GM10248 (cell line): ENCODE measurements at regions not wholly inside any gene's neighbourhood (a gene's known extent, or its start where the extent isn't known, plus 50 kb on each side); places are given as distances from the start of the nearest gene placed in this dataset.

ENCODE experiments used
- CTCF ChIA-PET: fragments of 300-600 bp; sonication (Branson Sonifier 250); formaldehyde crosslinking; extraction: SDS; loops from one replicate; lab custom pipeline; 2021; ENCODE audit warnings: antibody characterized with exemption; lab: Yijun Ruan, JAX
- POLR2A ChIA-PET: fragments of 350-650 bp; sonication (Branson Sonifier 250); formaldehyde crosslinking; extraction: SDS; loops from one replicate; lab custom pipeline; 2020; ENCODE audit warnings: antibody characterized with exemption; lab: Yijun Ruan, JAX
- DNase-seq: peaks from one replicate; pipeline ENCODE4 v3.0.0; 2012; ENCODE audit errors: extremely low spot score
- TF ChIP-seq, protein P1 (sequence below): IDR thresholded peaks from 2 replicates; pipeline ENCODE4 v1.5.1; 2012; ENCODE audit warnings: mild to moderate bottlenecking, low read depth; ENCODE audit errors: extremely low read depth, missing control alignments, control extremely low read depth

DNA sequence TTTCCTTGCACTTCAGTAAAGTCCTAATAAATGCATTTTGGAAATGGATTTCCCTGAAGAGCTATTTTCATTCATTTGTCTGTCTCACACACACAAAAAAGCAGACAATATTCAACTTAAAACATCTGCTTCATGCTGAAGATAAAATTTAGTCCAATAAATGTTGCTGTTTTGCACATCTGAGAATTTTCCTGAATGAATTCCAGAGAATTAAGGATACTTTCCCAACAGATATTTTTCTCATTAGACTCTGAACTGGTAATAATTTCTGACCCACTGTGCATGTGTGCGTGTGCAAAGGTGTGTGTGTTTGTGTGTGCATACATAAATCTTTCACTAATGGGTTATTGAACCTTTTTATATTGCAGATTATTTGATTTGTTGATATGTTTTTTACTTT is 390.2 kb upstream of the TMEFF2 start:
- ChIA-PET POLR2A (no interaction called here), CTCF (no interaction called here)
- TF ChIP-seq, protein P1, sequence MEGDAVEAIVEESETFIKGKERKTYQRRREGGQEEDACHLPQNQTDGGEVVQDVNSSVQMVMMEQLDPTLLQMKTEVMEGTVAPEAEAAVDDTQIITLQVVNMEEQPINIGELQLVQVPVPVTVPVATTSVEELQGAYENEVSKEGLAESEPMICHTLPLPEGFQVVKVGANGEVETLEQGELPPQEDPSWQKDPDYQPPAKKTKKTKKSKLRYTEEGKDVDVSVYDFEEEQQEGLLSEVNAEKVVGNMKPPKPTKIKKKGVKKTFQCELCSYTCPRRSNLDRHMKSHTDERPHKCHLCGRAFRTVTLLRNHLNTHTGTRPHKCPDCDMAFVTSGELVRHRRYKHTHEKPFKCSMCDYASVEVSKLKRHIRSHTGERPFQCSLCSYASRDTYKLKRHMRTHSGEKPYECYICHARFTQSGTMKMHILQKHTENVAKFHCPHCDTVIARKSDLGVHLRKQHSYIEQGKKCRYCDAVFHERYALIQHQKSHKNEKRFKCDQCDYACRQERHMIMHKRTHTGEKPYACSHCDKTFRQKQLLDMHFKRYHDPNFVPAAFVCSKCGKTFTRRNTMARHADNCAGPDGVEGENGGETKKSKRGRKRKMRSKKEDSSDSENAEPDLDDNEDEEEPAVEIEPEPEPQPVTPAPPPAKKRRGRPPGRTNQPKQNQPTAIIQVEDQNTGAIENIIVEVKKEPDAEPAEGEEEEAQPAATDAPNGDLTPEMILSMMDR: no peak
- no peak for DNase-seq

DNA sequence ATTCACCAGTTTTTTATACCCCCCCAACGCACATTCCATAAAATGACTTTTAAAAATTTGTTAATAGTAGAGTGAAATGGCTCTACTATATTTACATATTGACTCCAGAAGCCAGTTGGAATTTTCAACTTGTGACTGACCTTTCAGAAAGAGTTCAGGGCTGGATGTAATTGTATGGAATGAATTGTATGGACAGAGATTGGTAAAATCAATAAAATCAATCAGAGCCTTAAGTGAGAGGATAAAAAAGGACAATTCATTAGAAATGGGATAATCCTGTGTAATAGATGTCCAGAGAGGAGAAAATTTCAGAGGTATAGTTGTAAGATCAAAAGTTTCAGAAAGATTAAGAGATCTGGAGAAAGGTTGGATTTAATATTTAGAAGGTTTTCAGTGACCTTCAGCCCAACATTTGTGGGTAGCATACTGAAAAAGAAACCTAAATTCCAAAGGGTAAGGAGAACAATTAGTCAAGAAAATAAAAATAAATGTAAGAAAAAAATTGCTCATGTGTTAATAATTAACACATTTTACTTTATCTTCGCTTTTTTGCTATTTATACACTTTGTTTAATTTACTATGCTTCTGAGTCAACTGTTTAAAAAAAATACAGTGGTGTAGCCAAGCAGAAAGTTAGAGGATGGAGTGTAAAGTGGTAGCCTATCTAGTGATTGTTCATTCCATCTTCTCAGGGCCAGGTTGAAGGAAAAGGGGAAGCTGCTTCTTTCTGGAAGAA is 385.4 kb upstream of the TMEFF2 start:
- ChIA-PET POLR2A (no interaction called here), CTCF (no interaction called here)
- TF ChIP-seq, protein P1: no peak
- no peak for DNase-seq

DNA sequence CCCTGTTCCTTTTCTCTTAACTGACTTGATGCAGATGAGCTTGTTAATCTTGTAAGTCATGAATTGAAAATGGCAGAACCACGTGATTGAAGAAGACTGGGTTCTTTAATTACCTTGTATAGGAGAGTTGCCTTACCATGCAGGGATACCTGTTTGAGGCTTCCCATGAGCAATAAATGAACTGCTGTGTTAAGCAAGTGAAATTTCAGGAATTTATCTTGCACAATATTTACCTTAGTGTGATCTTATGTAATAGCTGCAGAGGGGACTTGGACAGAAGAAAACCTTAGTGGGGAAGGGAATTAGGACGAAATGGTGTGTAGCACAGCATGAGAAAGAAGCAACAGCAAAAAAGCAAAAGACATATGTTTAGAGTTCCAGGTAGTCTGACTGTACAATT is 384.0 kb upstream of the TMEFF2 start:
- no peak for DNase-seq
- ChIA-PET POLR2A (no interaction called here), CTCF (interaction anchor here (1.7 kb wide), 1 partner anchor 11 kb away, joined by 3 read pairs; no protein-coding TSS in a partner anchor)
- TF ChIP-seq, protein P1: no peak

DNA sequence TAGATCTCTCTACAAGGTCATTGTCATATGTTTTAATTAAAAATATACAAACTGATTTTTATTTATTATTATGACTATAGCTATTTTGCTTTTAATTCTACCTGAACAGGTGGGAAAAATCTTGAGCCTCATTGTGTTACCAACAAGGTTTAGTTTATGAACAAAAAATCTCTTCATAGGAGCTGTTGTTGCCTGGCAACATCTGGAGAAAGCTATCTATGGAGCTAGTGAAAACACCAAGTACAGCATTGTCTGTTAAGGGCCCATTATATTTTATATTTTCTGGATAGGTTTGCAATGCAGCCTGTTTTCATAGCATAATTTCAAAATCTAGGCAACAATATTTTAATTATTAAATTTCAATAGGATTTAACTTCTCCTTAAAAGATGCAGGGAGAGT is 383.0 kb upstream of the TMEFF2 start:
- TF ChIP-seq, protein P1: no peak
- POLR2A ChIA-PET: no interaction called here
- no peak for DNase-seq
- CTCF ChIA-PET: interaction anchor here (1.7 kb wide), 1 partner anchor 10 kb away, joined by 3 read pairs; no protein-coding TSS in a partner anchor

DNA sequence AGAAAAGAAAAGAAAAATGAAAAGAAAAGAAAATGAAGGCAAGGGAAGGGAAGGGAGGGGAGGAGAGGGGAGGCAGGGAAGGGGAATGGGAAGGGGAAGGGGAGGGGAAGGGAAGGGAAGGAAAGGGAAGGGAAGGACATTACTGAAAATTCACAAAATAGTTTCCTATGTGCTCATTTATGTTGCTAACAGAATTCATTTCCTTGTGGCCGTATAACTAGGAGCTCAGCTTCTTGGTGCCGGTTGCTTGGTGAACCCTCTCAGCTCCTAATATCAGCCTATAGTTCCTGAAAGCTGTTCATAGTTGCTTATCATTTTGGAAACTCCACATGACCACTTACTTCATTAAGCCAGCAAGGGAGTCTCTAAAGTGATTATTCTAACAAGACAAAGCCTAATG is 379.8 kb upstream of the TMEFF2 start:
- ChIA-PET POLR2A (interaction anchor here (0.7 kb wide), 1 partner anchor 168 kb away, joined by 3 read pairs; no protein-coding TSS in a partner anchor), CTCF (interaction anchor here (1.1 kb wide), 1 partner anchor 10 kb away, joined by 3 read pairs; no protein-coding TSS in a partner anchor)
- DNase-seq: no peak
- TF ChIP-seq, protein P1: no peak

DNA sequence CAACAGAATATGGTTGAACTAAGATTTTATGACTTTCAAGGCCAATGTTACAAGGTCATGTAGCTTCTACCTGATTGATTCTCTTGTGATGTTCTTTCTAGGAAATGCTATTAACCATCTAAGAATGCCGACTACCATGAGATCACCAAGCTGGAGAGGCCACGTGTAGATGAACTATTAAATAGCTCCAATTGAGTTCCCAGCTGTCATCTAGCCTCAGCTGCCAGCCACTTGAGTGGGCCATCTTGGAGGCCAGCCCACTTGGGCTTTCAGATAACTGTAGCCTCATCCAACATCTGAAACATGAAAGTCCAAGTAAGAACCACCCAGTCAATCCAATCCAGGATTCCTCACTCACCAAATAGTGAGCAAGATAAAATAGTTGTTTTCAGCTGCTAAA is 376.9 kb upstream of the TMEFF2 start:
- DNase-seq: no peak
- ChIA-PET CTCF (interaction anchor here (1.1 to 2.2 kb wide), 3 partner anchors 9 to 16 kb away, joined by 4 to 6 read pairs (median 4); no protein-coding TSS in a partner anchor), POLR2A (no interaction called here)
- TF ChIP-seq, protein P1: no peak
